ENCODE measurements at regions not wholly inside any gene's neighbourhood (a gene's known extent, or its start where the extent isn't known, plus 50 kb on each side); places are given as distances from the start of the nearest gene placed in this dataset.

DNA sequence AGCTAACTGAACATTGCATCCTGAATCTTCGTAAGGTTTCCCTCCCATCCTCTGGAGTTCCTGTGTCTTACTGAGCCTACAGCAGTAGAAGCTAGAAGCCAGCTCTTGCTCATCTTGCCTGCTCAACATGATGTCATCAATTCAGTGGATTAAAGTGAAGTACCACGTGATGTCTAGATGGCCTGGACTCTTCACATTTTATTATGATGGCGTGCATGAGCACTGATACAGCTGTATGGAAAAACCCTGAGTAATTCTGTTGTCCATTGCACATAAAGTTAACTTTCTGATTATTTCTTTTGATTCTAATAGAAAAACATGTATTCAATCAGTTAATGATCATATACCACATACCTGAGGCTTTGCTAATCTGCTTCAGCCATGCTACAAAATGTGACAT is 2387.7 kb upstream of the TENM3 start:
- Mint-ChIP-seq H3K36me3 (no peaks in the 10 kb centered on the region), H3K4me1 (no peaks in the 10 kb centered on the region), H3K9me3 (peaks cover 0 to 9% (median 3%) of the 10 kb centered on the region in 7 donors), H3K27me3 (ENCODE audit: low read depth in 3 of 3) (peaks cover 0 to 4% (median 0%) of the 10 kb centered on the region in 3 donors), H3K27ac (no peak overlapping the region), H3K4me3 (no peak overlapping the region)
- Histone ChIP-seq H3K36me3 (replicated peaks in 1 of 2; ENCODE audit: control insufficient read depth in 1 of 2, insufficient read depth in 2 of 2, low read length in 2 of 2) (no peaks in the 10 kb centered on the region), H3K9ac (ENCODE audit: insufficient read depth, low read length, poor library complexity, severe bottlenecking) (no peak overlapping the region), H3K4me2 (replicated peaks; ENCODE audit: extremely low read depth, low read length, poor library complexity, severe bottlenecking) (no peak overlapping the region), H2AFZ (ENCODE audit: insufficient read depth, low read depth, low read length, poor library complexity, severe bottlenecking) (no peak overlapping the region), H3K79me2 (ENCODE audit: insufficient read depth, low read length) (no peaks in the 10 kb centered on the region), H4K20me1 (ENCODE audit: insufficient read depth, low read length) (no peaks in the 10 kb centered on the region), H3K9me3 (replicated peaks in 1 of 2; ENCODE audit: control insufficient read depth in 1 of 2, insufficient read depth in 1 of 2, low read length in 2 of 2) (no peaks in the 10 kb centered on the region), H3K4me1 (ENCODE audit: control insufficient read depth in 1 of 2, insufficient read depth in 2 of 2, low read length in 2 of 2) (no peaks in the 10 kb centered on the region), H3K27ac (ENCODE audit: low read depth in 1 of 2, low read length in 2 of 2) (no peak overlapping the region), H3K27me3 (ENCODE audit: control insufficient read depth in 2 of 2, insufficient read depth in 2 of 2, low read length in 2 of 2) (no peaks in the 10 kb centered on the region), H3K4me3 (replicated peaks in 1 of 3; ENCODE audit: low read depth in 2 of 3, low read length in 3 of 3) (no peak overlapping the region)
- no peak for DNase-seq
- 92% methylated on average over 2 of the region's 3 CpGs for WGBS (ENCODE audit: insufficient coverage)
- intact Hi-C loops (cut with micrococcal nuclease): no loop called here
- TF ChIP-seq, protein P1, sequence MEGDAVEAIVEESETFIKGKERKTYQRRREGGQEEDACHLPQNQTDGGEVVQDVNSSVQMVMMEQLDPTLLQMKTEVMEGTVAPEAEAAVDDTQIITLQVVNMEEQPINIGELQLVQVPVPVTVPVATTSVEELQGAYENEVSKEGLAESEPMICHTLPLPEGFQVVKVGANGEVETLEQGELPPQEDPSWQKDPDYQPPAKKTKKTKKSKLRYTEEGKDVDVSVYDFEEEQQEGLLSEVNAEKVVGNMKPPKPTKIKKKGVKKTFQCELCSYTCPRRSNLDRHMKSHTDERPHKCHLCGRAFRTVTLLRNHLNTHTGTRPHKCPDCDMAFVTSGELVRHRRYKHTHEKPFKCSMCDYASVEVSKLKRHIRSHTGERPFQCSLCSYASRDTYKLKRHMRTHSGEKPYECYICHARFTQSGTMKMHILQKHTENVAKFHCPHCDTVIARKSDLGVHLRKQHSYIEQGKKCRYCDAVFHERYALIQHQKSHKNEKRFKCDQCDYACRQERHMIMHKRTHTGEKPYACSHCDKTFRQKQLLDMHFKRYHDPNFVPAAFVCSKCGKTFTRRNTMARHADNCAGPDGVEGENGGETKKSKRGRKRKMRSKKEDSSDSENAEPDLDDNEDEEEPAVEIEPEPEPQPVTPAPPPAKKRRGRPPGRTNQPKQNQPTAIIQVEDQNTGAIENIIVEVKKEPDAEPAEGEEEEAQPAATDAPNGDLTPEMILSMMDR (IDR thresholded peaks at IDR 0.05): no peak

DNA sequence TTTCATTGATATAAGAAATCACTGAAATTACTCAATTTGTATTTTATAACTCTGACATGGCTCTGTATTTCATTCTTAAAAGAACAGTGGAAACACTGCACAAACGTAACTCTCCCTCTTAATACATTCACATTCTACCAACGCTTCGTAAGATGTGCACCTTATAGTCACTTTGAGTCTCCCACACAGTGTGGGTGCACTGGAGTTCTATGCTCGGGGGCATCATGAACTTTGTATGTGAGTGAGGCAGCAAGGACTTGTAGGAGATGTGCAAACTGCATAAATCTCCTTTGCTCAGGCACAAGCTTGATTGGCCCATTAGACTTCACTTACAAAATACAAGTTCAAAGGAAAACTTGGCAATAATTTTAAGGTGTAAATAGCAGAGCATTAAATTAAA is 2385.0 kb upstream of the TENM3 start:
- Histone ChIP-seq H2AFZ (ENCODE audit: insufficient read depth, low read depth, low read length, poor library complexity, severe bottlenecking) (no peak overlapping the region), H3K27ac (ENCODE audit: low read depth in 1 of 2, low read length in 2 of 2) (no peak overlapping the region), H3K4me3 (replicated peaks in 1 of 3; ENCODE audit: low read depth in 2 of 3, low read length in 3 of 3) (no peak overlapping the region), H3K9ac (ENCODE audit: insufficient read depth, low read length, poor library complexity, severe bottlenecking) (no peak overlapping the region), H3K4me2 (replicated peaks; ENCODE audit: extremely low read depth, low read length, poor library complexity, severe bottlenecking) (no peak overlapping the region), H3K27me3 (ENCODE audit: control insufficient read depth in 2 of 2, insufficient read depth in 2 of 2, low read length in 2 of 2) (no peaks in the 10 kb centered on the region), H3K36me3 (replicated peaks in 1 of 2; ENCODE audit: control insufficient read depth in 1 of 2, insufficient read depth in 2 of 2, low read length in 2 of 2) (no peaks in the 10 kb centered on the region), H3K79me2 (ENCODE audit: insufficient read depth, low read length) (no peaks in the 10 kb centered on the region), H4K20me1 (ENCODE audit: insufficient read depth, low read length) (no peaks in the 10 kb centered on the region), H3K4me1 (ENCODE audit: control insufficient read depth in 1 of 2, insufficient read depth in 2 of 2, low read length in 2 of 2) (no peaks in the 10 kb centered on the region), H3K9me3 (replicated peaks in 1 of 2; ENCODE audit: control insufficient read depth in 1 of 2, insufficient read depth in 1 of 2, low read length in 2 of 2) (no peaks in the 10 kb centered on the region)
- no peak overlapping the region for H3K27ac Mint-ChIP-seq
- no peak for DNase-seq
- peaks cover 0 to 3% (median 0%) of the 10 kb centered on the region in 3 donors for H3K27me3 Mint-ChIP-seq (ENCODE audit: low read depth in 3 of 3)
- no peaks in the 10 kb centered on the region for H3K36me3 Mint-ChIP-seq
- intact Hi-C loops (cut with micrococcal nuclease): no loop called here
- TF ChIP-seq, protein P1 (IDR thresholded peaks at IDR 0.05): no peak
- peaks cover 0 to 9% (median 3%) of the 10 kb centered on the region in 7 donors for H3K9me3 Mint-ChIP-seq
- H3K4me3 Mint-ChIP-seq: no peak overlapping the region
- H3K4me1 Mint-ChIP-seq: no peaks in the 10 kb centered on the region
- WGBS (ENCODE audit: insufficient coverage): no CpG with 5 or more reads among the region's 4 CpGs

All from CD14-positive monocyte (primary cell).